ENCODE measurements at regions not wholly inside any gene's neighbourhood (a gene's known extent, or its start where the extent isn't known, plus 50 kb on each side); places are given as distances from the start of the nearest gene placed in this dataset.

DNA sequence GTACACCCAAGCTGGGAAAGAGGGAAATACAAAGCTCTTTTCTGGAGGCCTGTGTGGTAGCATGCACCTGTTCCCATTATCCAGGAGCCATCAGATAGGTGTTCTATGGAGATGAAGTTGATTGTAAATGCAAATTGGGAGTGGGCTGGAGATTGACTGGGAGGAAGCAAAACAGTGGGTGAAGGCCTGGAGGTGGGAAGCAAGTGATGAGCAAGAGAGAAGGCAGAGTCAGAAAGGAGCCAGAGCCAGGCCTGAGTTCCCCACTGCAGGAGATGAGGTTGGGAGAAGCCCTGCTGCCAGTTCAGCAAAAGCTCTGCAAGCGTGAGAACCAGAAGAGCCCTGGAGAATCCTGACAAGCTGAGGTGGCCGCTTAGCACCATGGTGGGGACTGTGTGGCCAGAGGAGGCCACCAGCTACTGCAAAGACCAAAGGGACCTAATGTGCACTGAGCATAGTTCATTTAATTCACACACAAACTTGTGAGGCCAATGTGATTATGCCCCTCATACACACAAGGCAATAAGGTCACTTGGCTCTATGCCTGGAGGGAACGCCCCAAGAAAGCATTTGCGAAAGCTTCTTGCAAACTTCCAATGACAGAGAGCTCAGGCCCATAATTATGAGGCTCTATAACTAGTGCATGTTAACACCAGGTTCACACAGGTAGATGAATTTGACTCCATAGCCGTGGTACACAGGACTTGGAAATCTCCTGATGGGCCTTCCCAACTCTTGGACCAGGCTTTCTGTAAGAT, 73.0 kb upstream of the GRIK3 start:
- no peak for TF ChIP-seq EZH2phosphoT487 (IDR thresholded peaks at IDR 0.05; ENCODE audit: low read depth, severe bottlenecking, unreplicated experiment)
- TF ChIP-seq CTCF (IDR thresholded peaks at IDR 0.05; ENCODE audit: poor library complexity), result no peak
- TF ChIP-seq EZH2 (IDR thresholded peaks at IDR 0.05; ENCODE audit: borderline replicate concordance), result no peak

Data from hepatocyte (in vitro differentiated cells).